ENCODE measurements at regions not wholly inside any gene's neighbourhood (a gene's known extent, or its start where the extent isn't known, plus 50 kb on each side); places are given as distances from the start of the nearest gene placed in this dataset.

- Histone ChIP-seq H3K4me1 (ENCODE audit: insufficient read depth) (no peaks in the 10 kb centered on the region), H3K27me3 (no peaks in the 10 kb centered on the region), H3K27ac (no peak overlapping the region), H3K36me3 (no peaks in the 10 kb centered on the region), H3K9me3 (no peaks in the 10 kb centered on the region), H3K4me3 (no peak overlapping the region)
- no peak for TF ChIP-seq POLR2A (IDR thresholded peaks at IDR 0.05)
- no peak for TF ChIP-seq CTCF (IDR thresholded peaks at IDR 0.05)
- TF ChIP-seq EP300 (IDR thresholded peaks at IDR 0.05) = no peak
- 74 to 86% (median 80%) methylated on average over 7 of the region's 7 CpGs for WGBS, 3 donors
- intact Hi-C loops (cut with DNase I) = no loop called here
- no peak for DNase-seq
Observed at GRCh38 chr16:82358606-82359221, 188.7 kb upstream of the MPHOSPH6 start.

GRCh38 chr16:82358161-82358560 lies 188.1 kb upstream of the MPHOSPH6 start:
- H3K27me3 ChIP-seq = no peaks in the 10 kb centered on the region
- intact Hi-C loops (cut with DNase I) = no loop called here
- DNase-seq = no peak

GRCh38 chr16:82357237-82357636 lies 187.2 kb upstream of the MPHOSPH6 start:
- intact Hi-C loops (cut with DNase I) = no loop called here
- Histone ChIP-seq H3K36me3 (no peaks in the 10 kb centered on the region), H3K4me1 (ENCODE audit: insufficient read depth) (no peaks in the 10 kb centered on the region), H3K27ac (no peak overlapping the region), H3K4me3 (no peak overlapping the region), H3K27me3 (no peaks in the 10 kb centered on the region), H3K9me3 (no peaks in the 10 kb centered on the region)
- TF ChIP-seq CTCF (IDR thresholded peaks at IDR 0.05) (no peak), POLR2A (IDR thresholded peaks at IDR 0.05) (no peak), EP300 (IDR thresholded peaks at IDR 0.05) (no peak)
- WGBS, 3 donors = 76 to 94% (median 79%) methylated on average over 4 of the region's 4 CpGs
- no peak for DNase-seq

More at GRCh38 chr16:82358161-82358560, 188.1 kb upstream of the MPHOSPH6 start:
- TF ChIP-seq CTCF (IDR thresholded peaks at IDR 0.05) = no peak
- TF ChIP-seq POLR2A (IDR thresholded peaks at IDR 0.05) = no peak
- TF ChIP-seq EP300 (IDR thresholded peaks at IDR 0.05) = no peak
- H3K27ac ChIP-seq = no peak overlapping the region
- no peaks in the 10 kb centered on the region for H3K9me3 ChIP-seq
- no peaks in the 10 kb centered on the region for H3K36me3 ChIP-seq
- no peak overlapping the region for H3K4me3 ChIP-seq
- no peaks in the 10 kb centered on the region for H3K4me1 ChIP-seq (ENCODE audit: insufficient read depth)
- 66 to 78% (median 68%) methylated on average over 3 of the region's 3 CpGs for WGBS, 3 donors

- Histone ChIP-seq H3K4me1 (ENCODE audit: insufficient read depth) (no peaks in the 10 kb centered on the region), H3K4me3 (no peak overlapping the region), H3K27ac (no peak overlapping the region), H3K9me3 (no peaks in the 10 kb centered on the region), H3K27me3 (no peaks in the 10 kb centered on the region), H3K36me3 (no peaks in the 10 kb centered on the region)
- WGBS, 3 donors = 52 to 91% (median 58%) methylated on average over 2 of the region's 2 CpGs
- TF ChIP-seq POLR2A (IDR thresholded peaks at IDR 0.05) (no peak), CTCF (IDR thresholded peaks at IDR 0.05) (no peak), EP300 (IDR thresholded peaks at IDR 0.05) (no peak)
- no peak for DNase-seq
- intact Hi-C loops (cut with DNase I) = no loop called here
Observed at GRCh38 chr16:82350560-82350959, 180.5 kb upstream of the MPHOSPH6 start.
